Choroid plexus epithelial cell (primary cell): ENCODE measurements at regions not wholly inside any gene's neighbourhood (a gene's known extent, or its start where the extent isn't known, plus 50 kb on each side); places are given as distances from the start of the nearest gene placed in this dataset.

Source experiments
- DNase-seq: peaks from one replicate; pipeline ENCODE4 v3.0.0-alpha.2; 2010; ENCODE audit warnings: low read depth
- H3K4me3 ChIP-seq: 2 replicates; pipeline ENCODE4 v1.5.1; 2011; ENCODE audit warnings: low read depth, mild to moderate bottlenecking, control low read depth, low read length, moderate library complexity
- CTCF ChIP-seq: conservative IDR thresholded peaks from 2 replicates; pipeline ENCODE4 v1.5.1; 2011; ENCODE audit warnings: low read depth, mild to moderate bottlenecking, control low read depth, inconsistent platforms, low read length, moderate library complexity

GRCh38 chr1:118494998-118495397 is 310.0 kb upstream of the SPAG17 start:
- H3K4me3 ChIP-seq: no peak overlapping the region
- TF ChIP-seq CTCF: no peak
- no peak for DNase-seq

GRCh38 chr1:118488787-118489186 is 303.8 kb upstream of the SPAG17 start:
- no peak overlapping the region for H3K4me3 ChIP-seq
- no peak for DNase-seq
- no peak for TF ChIP-seq CTCF

GRCh38 chr1:118487932-118488331 is 302.9 kb upstream of the SPAG17 start:
- TF ChIP-seq CTCF: no peak
- H3K4me3 ChIP-seq: no peak overlapping the region
- DNase-seq: no peak

GRCh38 chr1:118487091-118487490 is 302.1 kb upstream of the SPAG17 start:
- DNase-seq: no peak
- TF ChIP-seq CTCF: no peak
- H3K4me3 ChIP-seq: no peak overlapping the region

- TF ChIP-seq CTCF: no peak
- no peak for DNase-seq
- H3K4me3 ChIP-seq: no peak overlapping the region
Observed at GRCh38 chr1:118486199-118486598, 301.2 kb upstream of the SPAG17 start.

- no peak overlapping the region for H3K4me3 ChIP-seq
- DNase-seq: no peak
- no peak for TF ChIP-seq CTCF
Observed at GRCh38 chr1:118485757-118486156, 300.7 kb upstream of the SPAG17 start.

- TF ChIP-seq CTCF: no peak
- DNase-seq: no peak
- H3K4me3 ChIP-seq: no peak overlapping the region
Observed at GRCh38 chr1:118484893-118485292, 299.9 kb upstream of the SPAG17 start.
